H1 (cell line): ENCODE measurements at regions not wholly inside any gene's neighbourhood (a gene's known extent, or its start where the extent isn't known, plus 50 kb on each side); places are given as distances from the start of the nearest gene placed in this dataset.

Experiments used
- CTCF ChIA-PET: fragments of 300-600 bp; sonication (Branson Sonifier 250); formaldehyde crosslinking; loops from one replicate; lab custom pipeline; 2021; ENCODE audit not compliant: partially characterized antibody; lab: Charles Lee
- POLR2A ChIA-PET: fragments of 300-600 bp; sonication (Branson Sonifier 250); formaldehyde crosslinking; loops from one replicate; lab custom pipeline; 2021; ENCODE audit warnings: inconsistent platforms; ENCODE audit not compliant: partially characterized antibody; lab: Charles Lee
- DNase-seq, 2 experiments: peaks; one replicate each; pipeline versions ENCODE4 v3.0.0 to v3.0.0-alpha.2; 2010 to 2022; ENCODE audit warnings: low spot score in 2 of 2, low read depth in 1 of 2, mixed read lengths in 1 of 2
- FAIRE-seq: peaks from 2 replicates; lab custom pipeline; 2011; peaks lifted over from hg19 to GRCh38; lab: Jason Lieb, UNC
- H2AFZ ChIP-seq: 2 replicates; pipeline ENCODE4 v1.8.1; 2012; ENCODE audit warnings: low read length, inconsistent platforms
- H2AK5ac ChIP-seq: 2 replicates; pipeline ENCODE4 v1.6.1; 2013; ENCODE audit warnings: low read depth, low read length
- H2BK120ac ChIP-seq: replicated peaks from 2 replicates; pipeline ENCODE3; 2013; ENCODE audit warnings: low read depth, low read length, inconsistent platforms
- H2BK12ac ChIP-seq: 2 replicates; pipeline ENCODE4 v1.6.1; 2013; ENCODE audit warnings: low read depth, low read length
- H2BK15ac ChIP-seq: 2 replicates; pipeline ENCODE4 v1.6.1; 2013; ENCODE audit warnings: low read length
- H2BK20ac ChIP-seq: 2 replicates; pipeline ENCODE4 v1.6.1; 2013; ENCODE audit warnings: low read length
- H2BK5ac ChIP-seq: 2 replicates; pipeline ENCODE4 v1.6.1; 2013; ENCODE audit warnings: low read depth, low read length
- H3K14ac ChIP-seq: 2 replicates; pipeline ENCODE4 v1.6.1; 2013; ENCODE audit warnings: inconsistent platforms; ENCODE audit not compliant: insufficient read length
- H3K18ac ChIP-seq: 2 replicates; pipeline ENCODE4 v1.6.1; 2013; ENCODE audit warnings: low read length; ENCODE audit errors: extremely low read depth
- H3K23ac ChIP-seq: 2 replicates; pipeline ENCODE4 v1.6.1; 2013; ENCODE audit warnings: inconsistent platforms; ENCODE audit not compliant: insufficient read length
- H3K23me2 ChIP-seq: 2 replicates; pipeline ENCODE4 v1.6.1; 2013; ENCODE audit warnings: low read depth, low read length
- H3K27ac ChIP-seq: 2 replicates; pipeline ENCODE4 v1.6.1; 2011; ENCODE audit warnings: low read depth, low read length, inconsistent platforms
- H3K27me3 ChIP-seq, 4 experiments: replicated peaks in 1 of 4; 1 replicate in 1 of 4; 2 replicates in 3 of 4; pipeline versions ENCODE4 v1.6.1 to v1.8.1; 2011 to 2013; ENCODE audit warnings: low read length in 3 of 4, mild to moderate bottlenecking in 3 of 4, inconsistent platforms in 2 of 4, mixed read lengths in 2 of 4, moderate library complexity in 1 of 4; ENCODE audit not compliant: control insufficient read depth in 3 of 4, insufficient read depth in 3 of 4; ENCODE audit errors: extremely low read depth in 1 of 4
- H3K36me3 ChIP-seq, 4 experiments: 2 replicates each; pipeline versions ENCODE4 v1.6.1 to v1.8.1; 2011 to 2013; ENCODE audit warnings: mild to moderate bottlenecking in 4 of 4, low read length in 3 of 4, moderate library complexity in 2 of 4, control low read depth in 1 of 4, inconsistent platforms in 1 of 4; ENCODE audit not compliant: insufficient read depth in 4 of 4, control insufficient read depth in 2 of 4
- H3K4ac ChIP-seq: replicated peaks from 2 replicates; pipeline ENCODE3; 2013; ENCODE audit warnings: low read length, low read depth, mixed read lengths, inconsistent platforms; ENCODE audit not compliant: insufficient read length
- H3K4me1 ChIP-seq, 4 experiments: replicated peaks in 1 of 4; 1 replicate in 1 of 4; 2 replicates in 3 of 4; pipeline versions ENCODE4 v1.6.1 to v1.8.1; 2011 to 2013; ENCODE audit warnings: low read length in 3 of 4, inconsistent platforms in 2 of 4, mixed read lengths in 1 of 4; ENCODE audit not compliant: insufficient read depth in 4 of 4, control insufficient read depth in 3 of 4
- H3K4me2 ChIP-seq, 2 experiments: 2 replicates each; pipeline versions ENCODE4 v1.6.1 to v1.8.1; 2011 to 2013; ENCODE audit warnings: low read depth in 2 of 2, low read length in 2 of 2, control low read depth in 1 of 2, inconsistent platforms in 1 of 2, mild to moderate bottlenecking in 1 of 2; ENCODE audit not compliant: insufficient read depth in 1 of 2
- H3K4me3 ChIP-seq, 4 experiments: fragments of 200-600, 300-600 bp in 1 of 4; sonication (generic), shearing (Covaris generic), sonication (Bioruptor Twin) in 1 of 4; 2 replicates each; pipeline versions ENCODE4 v1.5.1 to v1.8.1; 2011 to 2016; ENCODE audit warnings: low read length in 4 of 4, low read depth in 3 of 4, control low read depth in 2 of 4, inconsistent platforms in 2 of 4, mild to moderate bottlenecking in 2 of 4, mixed read lengths in 1 of 4, moderate library complexity in 1 of 4; ENCODE audit not compliant: insufficient read depth in 2 of 4; ENCODE audit errors: extremely low read depth in 1 of 4
- H3K56ac ChIP-seq: replicated peaks from 2 replicates; pipeline ENCODE3; 2013; ENCODE audit warnings: low read depth, mild to moderate bottlenecking, mixed read lengths, low read length, inconsistent platforms; ENCODE audit not compliant: insufficient read length
- H3K79me1 ChIP-seq: 2 replicates; pipeline ENCODE4 v1.6.1; 2013; ENCODE audit warnings: low read depth, low read length, control low read depth
- H3K79me2 ChIP-seq, 2 experiments: 2 replicates each; pipeline versions ENCODE4 v1.6.1 to v1.8.1; 2012 to 2013; ENCODE audit warnings: low read length in 2 of 2, mild to moderate bottlenecking in 2 of 2, inconsistent platforms in 1 of 2; ENCODE audit not compliant: insufficient read depth in 2 of 2, control insufficient read depth in 1 of 2
- H3K9ac ChIP-seq, 4 experiments: replicated peaks in 1 of 4; 1 replicate in 1 of 4; 2 replicates in 3 of 4; pipeline versions ENCODE4 v1.6.1 to v1.8.1; 2011 to 2013; ENCODE audit warnings: low read depth in 3 of 4, low read length in 3 of 4, control low read depth in 2 of 4, mild to moderate bottlenecking in 2 of 4, moderate library complexity in 2 of 4, inconsistent platforms in 1 of 4; ENCODE audit errors: extremely low read depth in 1 of 4
- H3K9me3 ChIP-seq, 2 experiments: 2 replicates each; pipeline versions ENCODE4 v1.6.1 to v1.8.1; 2012 to 2013; ENCODE audit warnings: mild to moderate bottlenecking in 2 of 2, moderate library complexity in 2 of 2, control low read depth in 1 of 2, inconsistent platforms in 1 of 2, low read depth in 1 of 2, low read length in 1 of 2, mixed read lengths in 1 of 2; ENCODE audit not compliant: insufficient read depth in 2 of 2
- H4K20me1 ChIP-seq, 2 experiments: replicated peaks in 1 of 2; 2 replicates each; pipeline versions ENCODE3 to v1.8.1; 2011 to 2013; ENCODE audit warnings: inconsistent platforms in 2 of 2, low read length in 2 of 2, mild to moderate bottlenecking in 1 of 2; ENCODE audit not compliant: insufficient read depth in 2 of 2, control insufficient read depth in 1 of 2
- H4K5ac ChIP-seq: 2 replicates; pipeline ENCODE4 v1.6.1; 2013; ENCODE audit warnings: low read length, low read depth, mixed read lengths, inconsistent platforms; ENCODE audit not compliant: insufficient read length
- H4K8ac ChIP-seq: 2 replicates; pipeline ENCODE4 v1.8.0; 2013; ENCODE audit warnings: mild to moderate bottlenecking, moderate library complexity, low read length, inconsistent platforms; ENCODE audit not compliant: insufficient read depth; ENCODE audit errors: extremely low read depth
- H4K91ac ChIP-seq: replicated peaks from 2 replicates; pipeline ENCODE3; 2013; ENCODE audit warnings: low read length, mixed read lengths, inconsistent platforms; ENCODE audit not compliant: insufficient read length
- CEBPB ChIP-seq: IDR thresholded peaks from 2 replicates; pipeline ENCODE4 v1.6.1; 2012; ENCODE audit warnings: low read depth, low read length
- CREB1 ChIP-seq: IDR thresholded peaks from 2 replicates; pipeline ENCODE4 v1.6.1; 2012; ENCODE audit warnings: inconsistent platforms
- EP300 ChIP-seq, 2 experiments: IDR thresholded peaks; 1 replicate in 1 of 2; 2 replicates in 1 of 2; pipeline ENCODE4 v1.6.1; 2011 to 2012; ENCODE audit warnings: low read depth in 2 of 2, low read length in 2 of 2, mild to moderate bottlenecking in 2 of 2, borderline replicate concordance in 1 of 2, inconsistent platforms in 1 of 2, moderate library complexity in 1 of 2
- GTF2F1 ChIP-seq: IDR thresholded peaks from 2 replicates; pipeline ENCODE4 v1.6.1; 2012; ENCODE audit warnings: low read depth, low read length, improper control_type of control experiment, borderline replicate concordance
- HDAC2 ChIP-seq, 2 experiments: fragments of 300-600 bp in 1 of 2; sonication (generic) in 1 of 2; IDR thresholded peaks; 2 replicates each; pipeline ENCODE4 v1.6.1; 2011 to 2012; ENCODE audit warnings: low read depth in 2 of 2, low read length in 2 of 2, mild to moderate bottlenecking in 2 of 2, moderate library complexity in 2 of 2, borderline replicate concordance in 1 of 2, inconsistent platforms in 1 of 2
- POLR2A ChIP-seq, 2 experiments: IDR thresholded peaks; 1 replicate in 1 of 2; 2 replicates in 1 of 2; pipeline ENCODE4 v1.6.1; 2011; ENCODE audit warnings: low read depth in 2 of 2, low read length in 2 of 2, mild to moderate bottlenecking in 2 of 2; ENCODE audit errors: control extremely low read depth in 1 of 2
- SIRT6 ChIP-seq: IDR thresholded peaks from one replicate; pipeline ENCODE4 v1.7.1; 2012; ENCODE audit warnings: low read length, inconsistent platforms
- SP2 ChIP-seq: IDR thresholded peaks from 2 replicates; pipeline ENCODE4 v1.6.1; 2012; ENCODE audit warnings: mild to moderate bottlenecking, low read length, inconsistent platforms
- SUZ12 ChIP-seq: fragments of 200-600 bp; sonication (generic); IDR thresholded peaks from 2 replicates; pipeline ENCODE4 v1.6.1; 2012; ENCODE audit warnings: mild to moderate bottlenecking, inconsistent platforms, low read length, moderate library complexity, mixed read lengths
- ZNF274 ChIP-seq: IDR thresholded peaks from 2 replicates; pipeline ENCODE4 v1.7.0; 2012; ENCODE audit warnings: low read length, borderline replicate concordance; ENCODE audit errors: extremely low read depth
- WGBS, 2 experiments: shearing (Covaris generic) in 1 of 2; methylation state at CpG; one replicate each; pipeline versions ENCODE4 v1.1.6 to v1.1.7; 2013 to 2015; ENCODE audit warnings: low lambda C conversion rate in 2 of 2, mixed read lengths in 2 of 2, inconsistent platforms in 1 of 2, low coverage in 1 of 2, missing lambda C conversion rate in 1 of 2; ENCODE audit not compliant: insufficient replicate concordance in 2 of 2, insufficient coverage in 1 of 2, insufficient read length in 1 of 2; ENCODE audit errors: extremely low coverage in 1 of 2, missing lambda C conversion rate in 1 of 2; 5-methylcytosine and 5-hydroxymethylcytosine counted together

- H2AFZ ChIP-seq = no peak overlapping the region
- H4K8ac ChIP-seq = no peak overlapping the region
- no peaks in the 10 kb centered on the region for H3K27me3 ChIP-seq
- DNase-seq = no peak
- H2BK120ac ChIP-seq = no peak overlapping the region
- TF ChIP-seq SP2 (no peak), EP300 (IDR thresholded peaks at IDR 0.05; ENCODE audit: borderline replicate concordance in 1 of 2, low read depth in 2 of 2, low read length in 2 of 2) (no peak), CREB1 (no peak), GTF2F1 (no peak), CEBPB (no peak), ZNF274 (no peak), SUZ12 (no peak), POLR2A (IDR thresholded peaks at IDR 0.05; ENCODE audit: control extremely low read depth in 1 of 2, low read depth in 2 of 2, low read length in 2 of 2) (no peak), SIRT6 (no peak), HDAC2 (IDR thresholded peaks at IDR 0.05; ENCODE audit: borderline replicate concordance in 1 of 2, low read depth in 2 of 2, low read length in 2 of 2) (no peak)
- TF ChIP-seq, all 59 proteins: peak for 0
- no peak overlapping the region for H3K27ac ChIP-seq
- no peak overlapping the region for H3K56ac ChIP-seq
- no peak overlapping the region for H3K18ac ChIP-seq
- H3K23me2 ChIP-seq = no peaks in the 10 kb centered on the region
- H2BK5ac ChIP-seq = no peak overlapping the region
- H2BK20ac ChIP-seq = no peak overlapping the region
- no peaks in the 10 kb centered on the region for H3K79me1 ChIP-seq
- H2AK5ac ChIP-seq = no peak overlapping the region
- FAIRE-seq = no peak
- H3K4me2 ChIP-seq = no peak overlapping the region
- H3K14ac ChIP-seq = no peak overlapping the region
- 90% methylated on average over 3 of the region's 3 CpGs; no CpG with 5 or more reads in 1 of the 2 experiments for WGBS, 2 experiments
- ChIA-PET POLR2A (no interaction called here), CTCF (interaction anchor here (3.7 kb wide), 1 partner anchor 13 kb away, joined by 15 read pairs; no protein-coding TSS in a partner anchor)
- H2BK15ac ChIP-seq = no peak overlapping the region
- no peak overlapping the region for H3K9ac ChIP-seq
- no peak overlapping the region for H3K4me3 ChIP-seq
- H4K5ac ChIP-seq = no peak overlapping the region
- no peak overlapping the region for H3K23ac ChIP-seq
- H2BK12ac ChIP-seq = no peak overlapping the region
- H3K79me2 ChIP-seq = no peaks in the 10 kb centered on the region
- H3K4me1 ChIP-seq = no peaks in the 10 kb centered on the region
- H3K4ac ChIP-seq = no peak overlapping the region
- H4K91ac ChIP-seq = no peak overlapping the region
- H3K36me3 ChIP-seq = no peaks in the 10 kb centered on the region
- no peaks in the 10 kb centered on the region for H3K9me3 ChIP-seq
- no peaks in the 10 kb centered on the region for H4K20me1 ChIP-seq
Observed at GRCh38 chr15:69515926-69516325, 63.3 kb downstream of the RPLP1 start.
